AG04449 (cell line): ENCODE measurements at regions not wholly inside any gene's neighbourhood (a gene's known extent, or its start where the extent isn't known, plus 50 kb on each side); places are given as distances from the start of the nearest gene placed in this dataset.

Experiments
- CTCF ChIA-PET: fragments of 350-600 bp; formaldehyde crosslinking; extraction: SDS; loops from one replicate; lab custom pipeline; 2021; ENCODE audit warnings: antibody characterized with exemption; lab: Yijun Ruan, JAX
- POLR2A ChIA-PET: fragments of 400-600, 350-600 bp; formaldehyde crosslinking; extraction: SDS; loops from one replicate; lab custom pipeline; 2020; ENCODE audit warnings: antibody characterized with exemption, inconsistent platforms; lab: Yijun Ruan, JAX
- DNase-seq: peaks from one replicate; pipeline ENCODE4 v3.0.0-alpha.2; 2010; ENCODE audit warnings: low read depth, low spot score
- H3K4me3 ChIP-seq: 2 replicates; pipeline ENCODE4 v1.5.1; 2011; ENCODE audit warnings: low read depth, mild to moderate bottlenecking, control low read depth, low read length
- TF ChIP-seq, protein P1 (sequence below): IDR thresholded peaks from one replicate; pipeline ENCODE4 v1.5.1; 2011; ENCODE audit warnings: mild to moderate bottlenecking, moderate library complexity, low read length, control low read depth, inconsistent platforms; ENCODE audit not compliant: insufficient read depth; ENCODE audit errors: missing control alignments

DNA sequence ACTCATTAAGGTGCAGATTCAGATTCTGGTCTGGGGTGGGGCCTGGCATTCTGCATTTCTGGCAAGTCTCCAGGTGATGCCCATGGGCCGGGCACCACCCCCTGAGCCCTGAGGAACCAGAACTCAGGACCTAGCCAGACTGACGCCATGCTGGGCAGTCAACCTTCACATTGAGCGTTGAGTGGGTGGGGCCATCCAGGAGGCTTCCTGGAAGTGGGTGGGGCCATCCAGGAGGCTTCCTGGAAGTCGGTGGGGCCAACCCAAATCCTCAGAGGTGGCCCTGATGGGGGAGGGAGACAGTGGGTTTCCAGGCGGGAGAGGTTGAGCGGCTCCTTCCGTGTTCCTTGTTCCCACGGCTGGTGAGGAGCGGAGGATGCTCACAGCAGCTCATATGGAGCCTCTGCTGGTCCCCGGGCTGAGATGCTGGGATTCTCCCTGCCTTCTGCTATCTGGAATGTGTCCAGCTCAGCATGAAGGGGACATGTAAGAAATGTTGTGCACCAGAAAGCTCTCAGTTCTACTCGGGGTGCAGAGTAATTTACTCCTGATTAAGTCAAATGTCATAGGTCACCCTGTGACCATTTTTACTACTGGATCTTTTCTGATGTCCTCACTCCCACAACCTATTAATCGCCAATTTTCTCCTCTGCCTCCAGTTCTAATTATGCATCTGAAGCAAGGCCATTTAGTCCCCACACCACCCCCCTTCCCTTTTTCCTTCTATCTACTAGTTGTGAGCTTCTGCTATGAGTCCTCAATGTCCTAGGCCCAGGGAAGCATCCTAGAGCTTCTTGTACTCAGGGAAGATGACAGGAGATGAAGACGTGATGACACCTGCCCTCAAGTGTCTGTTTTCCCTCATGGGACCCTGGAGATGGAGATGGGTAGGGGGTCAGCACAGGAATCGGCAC lies 435.4 kb downstream of the PTPRU start:
- TF ChIP-seq, protein P1, sequence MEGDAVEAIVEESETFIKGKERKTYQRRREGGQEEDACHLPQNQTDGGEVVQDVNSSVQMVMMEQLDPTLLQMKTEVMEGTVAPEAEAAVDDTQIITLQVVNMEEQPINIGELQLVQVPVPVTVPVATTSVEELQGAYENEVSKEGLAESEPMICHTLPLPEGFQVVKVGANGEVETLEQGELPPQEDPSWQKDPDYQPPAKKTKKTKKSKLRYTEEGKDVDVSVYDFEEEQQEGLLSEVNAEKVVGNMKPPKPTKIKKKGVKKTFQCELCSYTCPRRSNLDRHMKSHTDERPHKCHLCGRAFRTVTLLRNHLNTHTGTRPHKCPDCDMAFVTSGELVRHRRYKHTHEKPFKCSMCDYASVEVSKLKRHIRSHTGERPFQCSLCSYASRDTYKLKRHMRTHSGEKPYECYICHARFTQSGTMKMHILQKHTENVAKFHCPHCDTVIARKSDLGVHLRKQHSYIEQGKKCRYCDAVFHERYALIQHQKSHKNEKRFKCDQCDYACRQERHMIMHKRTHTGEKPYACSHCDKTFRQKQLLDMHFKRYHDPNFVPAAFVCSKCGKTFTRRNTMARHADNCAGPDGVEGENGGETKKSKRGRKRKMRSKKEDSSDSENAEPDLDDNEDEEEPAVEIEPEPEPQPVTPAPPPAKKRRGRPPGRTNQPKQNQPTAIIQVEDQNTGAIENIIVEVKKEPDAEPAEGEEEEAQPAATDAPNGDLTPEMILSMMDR = no peak
- POLR2A ChIA-PET = no interaction called here
- no peak for DNase-seq
- H3K4me3 ChIP-seq = no peak overlapping the region
- CTCF ChIA-PET = interaction anchor here (0.7 to 1.1 kb wide), 2 partner anchors 32 to 80 kb away, joined by 3 read pairs; no protein-coding TSS in a partner anchor

DNA sequence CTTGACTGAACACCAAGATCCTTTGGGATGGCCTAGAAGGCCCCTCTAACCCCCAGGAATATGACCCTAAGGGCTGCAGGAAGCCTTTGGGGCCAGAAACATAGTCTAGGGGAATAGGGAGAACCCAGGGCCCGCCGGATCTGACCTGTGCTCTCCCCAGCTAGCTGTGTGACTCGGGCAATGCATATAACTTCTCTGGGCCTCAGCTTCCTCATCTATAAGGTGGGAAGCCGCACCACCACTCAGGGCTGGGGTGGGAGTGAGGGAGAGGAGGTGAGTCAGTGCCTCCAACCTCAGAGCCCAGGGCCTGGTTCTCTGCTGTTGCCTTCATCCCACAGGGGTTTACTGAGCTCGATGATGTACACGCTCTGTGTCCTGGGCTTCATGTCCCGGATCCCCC lies 434.4 kb downstream of the PTPRU start:
- DNase-seq = no peak
- no peak overlapping the region for H3K4me3 ChIP-seq
- ChIA-PET CTCF (interaction anchor here (0.7 to 1.1 kb wide), 2 partner anchors 32 to 79 kb away, joined by 3 read pairs; no protein-coding TSS in a partner anchor), POLR2A (no interaction called here)
- TF ChIP-seq, protein P1 = no peak

DNA sequence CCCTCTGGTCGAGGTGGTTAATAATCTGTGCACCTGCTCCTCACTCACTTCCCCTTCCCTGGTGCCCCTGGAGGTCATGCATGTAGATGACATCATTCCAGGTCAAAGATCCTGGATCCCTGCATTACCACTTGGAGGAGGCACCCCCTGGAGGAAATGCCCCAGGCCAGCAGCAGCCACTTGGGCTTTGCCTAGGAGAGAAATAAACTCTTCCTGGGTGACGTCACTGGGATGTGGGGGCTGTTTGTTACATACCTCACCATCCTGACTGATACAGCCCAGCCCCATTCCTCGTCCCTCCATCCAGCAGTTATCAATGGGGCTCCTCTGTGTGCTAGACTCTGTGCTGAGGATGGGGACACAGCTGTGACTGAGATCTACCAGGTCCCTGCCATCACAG lies 433.6 kb downstream of the PTPRU start:
- TF ChIP-seq, protein P1 = no peak
- ChIA-PET POLR2A (no interaction called here), CTCF (no interaction called here)
- H3K4me3 ChIP-seq = no peak overlapping the region
- no peak for DNase-seq

DNA sequence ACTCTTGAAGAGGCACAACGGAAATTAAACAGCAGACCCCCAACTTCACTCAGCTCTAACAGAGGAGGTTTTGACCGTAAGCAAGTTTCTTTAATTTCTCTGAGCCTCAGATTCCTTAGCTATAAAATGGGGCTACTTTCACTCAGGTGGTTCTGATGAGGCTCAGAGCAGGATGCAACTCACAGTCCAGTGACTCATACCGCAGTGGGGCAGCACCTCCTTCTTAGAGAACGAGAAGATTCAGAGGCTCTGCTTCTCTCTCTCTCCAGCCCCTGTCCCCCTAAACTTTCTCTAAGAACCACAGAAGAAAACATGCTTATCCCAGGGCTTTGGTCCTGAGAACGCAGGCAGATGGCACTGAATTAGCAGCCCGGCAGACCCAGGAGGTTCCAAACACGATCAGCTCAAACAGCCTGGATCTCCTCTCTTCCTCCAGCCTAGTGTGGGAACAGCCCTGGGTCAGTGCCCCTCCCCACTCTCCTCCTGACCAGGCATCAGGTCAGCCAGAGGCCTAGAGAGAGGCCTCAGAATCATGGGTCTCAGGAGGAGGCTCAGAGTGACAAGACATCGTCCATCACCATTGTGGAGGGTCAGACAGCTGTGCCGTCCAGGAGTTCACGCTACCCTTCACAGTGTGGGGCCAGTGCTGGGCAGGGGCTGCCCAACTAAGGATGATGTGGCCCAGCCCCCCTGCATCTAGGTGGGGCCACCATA lies 433.0 kb downstream of the PTPRU start:
- ChIA-PET POLR2A (no interaction called here), CTCF (no interaction called here)
- no peak for DNase-seq
- no peak overlapping the region for H3K4me3 ChIP-seq
- TF ChIP-seq, protein P1 = no peak

DNA sequence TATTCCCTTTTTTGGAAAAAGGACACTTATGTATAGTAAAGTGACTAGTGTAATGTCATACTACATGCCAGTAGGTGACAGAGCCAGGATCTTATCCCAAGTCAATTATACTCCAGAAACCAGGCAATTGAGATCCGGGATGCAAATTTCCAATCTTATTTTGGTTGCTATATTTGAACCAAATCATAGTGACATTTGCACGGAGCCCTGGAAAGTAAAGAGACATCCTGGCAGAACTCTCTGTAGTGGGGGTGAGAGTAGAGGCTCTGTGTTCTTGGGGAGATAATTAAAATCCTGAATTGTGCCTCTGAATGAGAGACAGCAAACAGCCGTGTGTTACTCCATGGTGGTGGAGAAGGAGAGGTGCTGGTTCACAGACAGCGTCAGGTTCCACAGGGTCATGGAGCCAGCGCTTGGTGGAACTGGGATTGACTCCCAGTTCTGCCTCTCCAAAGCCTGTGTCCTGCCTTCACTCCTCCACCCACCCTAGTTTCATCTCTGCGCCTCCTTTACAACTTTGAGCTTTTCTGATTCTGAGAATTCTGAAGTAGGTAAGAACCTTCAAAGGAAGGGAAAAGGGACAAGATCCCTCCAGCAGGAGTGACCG lies 432.3 kb downstream of the PTPRU start:
- CTCF ChIA-PET = no interaction called here
- POLR2A ChIA-PET = interaction anchor here (0.7 kb wide), 1 partner anchor 424 kb away, joined by 3 read pairs; no protein-coding TSS in a partner anchor
- no peak for DNase-seq
- H3K4me3 ChIP-seq = no peak overlapping the region
- TF ChIP-seq, protein P1 = no peak
